Fibroblast of peridontal ligament (primary cell): ENCODE measurements at regions not wholly inside any gene's neighbourhood (a gene's known extent, or its start where the extent isn't known, plus 50 kb on each side); places are given as distances from the start of the nearest gene placed in this dataset.
A peak's percentile ranks its signal among the peaks of the same experiment; 100 is the strongest.

Experiments used
- DNase-seq: peaks from one replicate; pipeline ENCODE4 v3.0.0-alpha.2; 2010; ENCODE audit errors: extremely low read depth

- no peak for DNase-seq
These were observed 59.5 kb upstream of the HGFAC start for GRCh38 chr4:3382251-3382650.

DNA sequence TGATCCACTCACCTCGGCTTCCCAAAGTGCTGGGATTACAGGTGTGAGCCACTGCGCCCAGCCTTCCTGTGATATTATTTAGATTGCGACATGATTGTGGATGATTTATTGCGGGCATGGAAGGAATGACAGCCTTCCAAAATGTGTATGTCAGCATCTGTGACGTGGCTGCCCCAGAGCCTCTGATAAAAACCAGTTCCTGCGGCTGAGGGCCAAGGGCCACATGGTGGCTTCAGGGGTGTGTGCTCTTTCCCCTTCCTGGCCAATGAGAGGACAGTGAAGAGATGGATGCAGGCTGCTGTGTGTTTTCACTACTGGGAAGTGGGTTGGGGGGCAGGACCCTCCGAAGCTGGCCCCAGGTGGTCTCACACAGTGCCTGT lies 57.4 kb upstream of the HGFAC start:
- DNase-seq, result no peak

- no peak for DNase-seq
These were observed 56.7 kb upstream of the HGFAC start for GRCh38 chr4:3384771-3385710.

GRCh38 chr4:3385711-3386420 lies 55.9 kb upstream of the HGFAC start:
- DNase-seq, result no peak

DNA sequence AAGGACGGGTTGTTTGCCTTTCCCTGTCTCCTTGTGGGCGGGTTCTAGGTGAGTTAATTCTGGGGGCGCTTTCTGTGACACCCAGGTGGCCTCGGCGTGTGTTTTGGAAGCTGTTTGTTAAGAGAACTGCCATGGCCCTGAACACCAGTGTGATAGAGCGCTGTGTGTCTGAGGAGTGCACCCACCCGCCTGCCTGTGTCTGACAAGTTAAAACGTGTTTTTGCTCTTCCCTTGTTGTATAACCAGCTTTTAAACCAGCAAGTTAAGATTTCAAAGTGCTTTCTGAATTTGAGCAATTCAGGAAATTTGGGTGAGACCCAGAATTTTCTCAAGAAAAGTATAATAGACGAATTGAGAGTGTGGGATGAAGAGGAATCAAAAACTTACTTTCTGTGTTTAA lies 55.2 kb upstream of the HGFAC start:
- no peak for DNase-seq

- DNase-seq, result no peak
These were observed 54.4 kb upstream of the HGFAC start for GRCh38 chr4:3387154-3387942.

DNA sequence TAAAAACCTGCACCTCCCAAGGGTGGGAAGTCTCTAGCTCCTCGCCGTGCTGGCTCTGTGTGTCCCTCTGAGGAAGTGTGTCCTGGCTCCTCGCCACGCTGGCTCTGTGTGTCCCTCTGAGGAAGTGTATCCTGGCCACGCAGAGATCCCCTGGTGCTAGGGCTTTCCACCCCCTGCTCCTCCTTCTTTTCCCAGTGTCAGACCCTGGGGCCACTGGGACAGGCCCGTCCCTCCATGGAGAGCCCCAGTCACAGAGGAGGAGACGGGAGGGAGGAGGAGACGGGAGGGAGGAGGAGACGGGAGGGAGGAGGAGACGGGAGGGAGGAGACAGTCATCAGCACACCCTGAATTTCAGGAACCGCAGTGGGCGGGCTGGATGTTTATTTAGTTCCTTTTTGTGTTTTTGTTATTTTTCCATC lies 53.8 kb upstream of the HGFAC start:
- DNase-seq, result peak; percentile 32

DNA sequence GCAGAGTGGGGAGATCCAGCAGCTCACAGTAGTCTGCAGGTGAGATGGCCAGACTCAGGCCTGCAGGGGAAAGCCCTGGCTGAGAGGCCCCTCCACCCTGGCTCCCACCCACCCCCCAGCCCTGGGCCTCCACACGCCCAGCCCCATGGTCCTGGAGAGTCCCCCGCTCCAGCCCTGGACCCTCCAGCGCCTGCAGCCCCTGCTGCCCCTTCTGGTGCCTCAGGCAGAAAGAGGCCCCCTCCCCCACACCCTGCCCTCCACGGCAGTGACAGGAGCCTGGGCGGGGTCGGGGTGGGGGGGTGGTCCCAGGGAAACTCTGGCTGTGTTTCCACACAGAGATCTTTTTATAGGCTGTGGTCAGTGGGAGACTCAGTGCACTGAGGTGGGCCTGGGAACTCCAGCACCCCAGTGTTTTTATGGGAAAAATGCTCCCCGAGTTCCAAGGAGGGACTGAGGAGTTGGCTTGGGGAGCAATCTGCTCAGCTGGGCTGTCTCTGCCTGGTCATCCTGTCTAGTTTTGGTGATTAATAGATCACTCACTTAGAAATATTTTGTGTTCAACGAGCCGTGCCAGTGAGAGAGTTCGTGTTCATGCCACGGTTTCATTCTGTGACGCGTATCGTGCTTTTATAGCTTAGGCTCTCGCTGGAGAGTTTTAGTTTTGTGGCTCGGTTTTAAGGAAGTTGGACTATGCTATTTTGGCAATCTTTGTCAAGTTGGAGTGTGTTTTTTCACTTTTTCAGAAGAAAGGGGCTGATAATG lies 53.1 kb upstream of the HGFAC start:
- DNase-seq, result peak; percentile 88

DNA sequence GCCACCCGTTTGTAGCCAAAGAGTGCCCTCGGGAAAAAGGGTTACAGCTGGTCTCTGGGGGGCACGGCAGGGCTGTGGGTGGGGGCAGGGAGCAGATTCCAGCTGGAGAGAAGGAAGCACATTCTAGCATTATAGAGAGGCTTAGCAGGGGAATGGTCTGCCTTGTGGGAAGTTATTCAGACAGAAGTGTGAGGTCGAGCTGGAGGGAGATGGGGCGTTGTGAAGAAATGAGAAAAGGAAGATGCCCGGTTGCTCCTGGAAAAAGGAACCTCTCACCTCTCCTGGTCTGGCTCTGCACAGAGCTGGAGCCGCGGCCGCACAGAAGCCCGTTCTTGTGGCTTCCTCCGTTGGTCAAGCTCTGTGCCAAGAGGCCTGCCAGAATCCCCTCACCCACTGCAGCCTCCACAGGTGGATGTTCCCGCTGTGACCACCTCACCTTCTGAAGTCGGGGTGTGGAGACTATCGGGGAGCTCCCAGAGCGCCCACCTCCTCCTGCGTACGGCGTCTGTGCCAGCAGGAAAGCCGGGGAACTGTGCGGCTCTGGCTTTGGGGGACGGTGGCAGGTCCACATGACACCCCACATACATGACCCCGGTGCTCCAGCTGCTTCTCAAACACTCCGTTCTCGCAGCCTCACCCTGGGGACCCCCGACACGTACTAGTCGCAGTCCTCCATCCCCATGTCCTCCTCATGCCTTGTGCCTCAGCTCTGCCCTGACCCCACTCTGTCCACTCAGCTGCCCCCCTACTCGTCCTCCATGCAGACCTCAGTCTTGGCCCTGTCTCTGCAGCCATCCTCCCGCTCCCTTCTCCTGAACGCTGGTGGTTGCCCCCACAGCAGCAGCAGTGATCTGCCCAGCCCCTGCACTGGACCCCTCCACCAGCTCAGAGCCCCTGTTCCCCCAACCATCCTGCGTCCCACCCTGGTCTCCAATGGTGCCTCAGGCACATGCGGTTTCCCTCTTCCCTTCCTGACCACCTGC lies 52.2 kb upstream of the HGFAC start:
- DNase-seq, result no peak

- no peak for DNase-seq
These were observed 51.4 kb upstream of the HGFAC start for GRCh38 chr4:3390288-3390811.

DNA sequence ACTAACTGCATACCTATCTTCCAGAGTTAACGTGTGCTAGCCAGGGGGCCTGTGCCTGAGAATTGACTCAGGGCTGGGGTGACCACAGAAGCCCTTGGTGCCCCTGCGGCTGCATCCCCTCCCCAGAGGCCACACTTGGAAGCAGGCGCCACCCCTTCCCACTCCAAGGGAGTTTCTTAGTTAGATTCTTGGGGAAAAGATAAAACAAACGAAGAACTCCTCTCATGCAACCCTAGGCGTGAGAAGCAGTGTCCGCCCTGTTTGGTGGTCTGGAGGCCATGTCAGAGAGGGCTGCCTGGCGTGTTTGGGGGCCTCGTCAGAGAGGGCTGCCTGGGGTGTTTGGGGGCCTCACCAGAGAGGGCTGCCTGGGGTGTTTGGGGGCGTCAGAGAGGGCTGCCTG lies 50.3 kb upstream of the HGFAC start:
- DNase-seq, result no peak
